HuH-7 (cell line): ENCODE measurements at regions not wholly inside any gene's neighbourhood (a gene's known extent, or its start where the extent isn't known, plus 50 kb on each side); places are given as distances from the start of the nearest gene placed in this dataset.

Experiments
- DNase-seq: peaks from one replicate; pipeline ENCODE4 v3.0.0; 2011; ENCODE audit warnings: low spot score

DNA sequence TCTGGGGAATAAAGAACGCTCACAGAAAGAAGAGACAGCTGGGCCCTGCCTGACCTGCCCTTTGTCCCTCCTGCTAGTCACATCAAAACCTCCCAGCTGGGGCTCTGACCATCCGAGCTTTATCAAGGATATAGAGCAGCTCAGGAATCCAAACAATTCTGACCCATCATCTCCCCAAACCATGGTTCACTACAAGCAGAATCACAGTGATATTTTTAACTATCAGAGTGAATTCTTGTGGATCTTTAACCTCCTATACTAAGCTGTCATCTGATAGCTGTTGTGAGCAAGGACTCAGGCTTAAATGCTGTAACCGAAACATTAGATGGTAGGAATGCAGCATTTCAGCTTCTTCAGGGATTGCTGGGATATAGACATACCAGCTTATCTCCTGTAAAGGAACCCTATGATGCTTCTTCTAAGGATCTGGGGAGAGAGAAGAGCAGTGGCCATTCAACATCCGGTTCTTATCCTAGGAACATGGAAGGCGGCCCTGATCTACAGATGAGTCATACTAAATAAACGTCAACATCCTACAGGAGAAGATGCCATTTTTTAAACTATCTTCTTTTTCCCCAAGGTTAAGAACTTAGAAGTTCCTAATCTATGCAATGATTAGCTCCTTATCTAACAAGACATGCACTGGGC is 84.7 kb upstream of the AKIP1 start:
- no peak for DNase-seq

DNA sequence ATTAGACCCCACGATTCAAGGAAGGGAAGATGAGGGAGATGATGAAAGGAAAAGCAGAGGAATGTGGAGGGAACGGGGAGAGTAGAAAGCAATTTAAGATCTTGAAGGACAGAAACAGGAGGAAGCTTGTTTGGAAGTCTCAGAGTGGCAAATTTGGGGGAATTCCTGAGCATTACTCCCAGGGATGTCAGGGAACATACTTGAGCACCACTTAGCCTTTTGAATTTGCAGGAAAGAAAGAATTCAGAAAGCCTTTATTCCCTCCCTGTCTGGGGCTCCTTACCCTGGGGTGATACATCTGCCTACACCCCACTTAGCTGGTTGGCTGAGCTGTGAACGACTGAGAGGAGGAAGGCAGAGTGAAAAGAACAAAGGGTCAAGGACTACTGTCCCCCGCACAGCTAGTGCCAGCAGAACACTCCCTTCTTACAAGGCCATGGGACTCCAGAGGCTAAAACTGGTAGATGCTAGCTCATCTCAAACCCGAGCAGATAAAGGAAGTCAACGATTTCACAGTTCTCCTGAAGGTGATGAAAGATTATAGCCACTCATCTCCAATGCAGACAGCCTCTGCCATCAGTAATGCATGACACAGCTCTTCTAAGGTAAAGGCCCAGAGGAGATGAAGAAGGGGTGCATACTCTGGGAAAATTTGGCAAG is 84.0 kb upstream of the AKIP1 start:
- no peak for DNase-seq

DNA sequence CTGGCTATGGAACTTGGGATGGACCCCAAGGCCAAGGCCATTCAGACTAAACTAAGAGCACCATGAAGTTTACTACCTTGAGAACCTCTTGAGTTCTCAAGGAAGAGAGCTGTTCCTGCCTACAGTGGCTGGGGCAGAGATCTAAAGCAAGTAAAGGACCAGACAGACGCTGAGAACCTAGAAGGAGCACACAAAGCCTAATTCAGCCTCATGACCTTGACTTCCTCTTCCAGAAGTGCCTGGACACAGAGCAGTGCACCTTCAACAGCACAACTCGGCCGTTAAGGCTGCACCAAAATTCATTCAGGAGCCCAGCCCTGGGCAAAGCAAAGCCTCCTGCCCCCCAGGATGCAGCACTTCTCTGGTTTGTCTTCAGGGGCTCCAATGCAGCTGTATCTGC is 82.9 kb upstream of the AKIP1 start:
- DNase-seq: no peak

DNA sequence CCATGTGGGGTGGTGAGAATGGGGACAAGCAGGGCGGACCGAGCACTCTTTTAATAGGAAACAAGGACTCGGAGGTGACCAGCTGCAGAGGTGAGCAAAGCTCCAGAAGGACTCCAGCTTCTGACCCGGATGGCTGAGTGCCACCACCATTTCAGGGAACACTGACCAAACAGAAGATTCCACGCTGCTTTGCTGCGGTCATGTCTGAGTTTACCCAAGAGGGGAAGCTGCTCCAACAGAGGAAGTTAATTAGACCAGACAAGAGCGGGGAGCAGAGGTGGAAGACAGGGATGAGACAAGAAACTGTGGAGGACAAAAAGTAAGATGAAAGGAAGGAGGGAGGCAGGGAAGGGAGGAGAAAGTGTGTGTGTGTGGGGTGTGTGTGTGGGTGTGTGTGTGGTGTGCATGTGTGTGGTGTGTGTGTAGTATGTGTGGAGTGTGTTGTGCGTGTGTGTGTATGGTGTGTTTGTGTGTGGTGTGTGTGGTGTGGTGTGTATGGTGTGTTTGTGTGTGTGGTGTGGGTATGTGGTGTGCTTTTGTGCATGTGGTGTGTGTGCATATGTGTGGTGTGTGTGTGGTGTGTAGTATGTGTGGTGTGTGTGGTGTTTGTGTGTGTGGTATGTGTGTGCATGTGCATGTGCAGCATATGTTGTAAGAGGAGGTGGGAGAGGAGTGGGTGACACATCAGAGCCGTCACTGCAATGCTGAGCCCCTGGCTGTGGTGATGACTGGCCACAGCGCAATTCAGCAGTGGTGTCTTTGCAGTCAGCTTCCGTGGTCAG is 82.2 kb upstream of the AKIP1 start:
- DNase-seq: no peak

DNA sequence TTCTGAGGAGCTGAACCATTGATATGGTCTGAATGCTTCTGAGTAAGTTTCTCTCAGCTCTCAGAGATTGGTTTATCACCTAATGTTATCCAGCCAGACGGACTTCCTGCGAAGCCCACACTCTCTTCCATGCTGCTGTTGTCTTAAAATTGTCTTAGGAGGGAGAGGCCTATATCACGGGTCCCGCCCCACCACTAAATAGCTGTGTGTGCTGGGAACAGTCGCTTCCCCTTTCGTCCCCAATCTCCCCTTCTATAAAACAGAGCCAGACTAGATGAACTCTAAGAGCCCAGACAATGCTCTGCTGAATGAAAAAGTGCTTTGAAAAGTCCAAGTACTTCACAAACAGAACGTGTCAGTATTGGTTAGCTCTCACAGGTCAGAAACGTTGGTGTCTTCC is 81.4 kb upstream of the AKIP1 start:
- no peak for DNase-seq

DNA sequence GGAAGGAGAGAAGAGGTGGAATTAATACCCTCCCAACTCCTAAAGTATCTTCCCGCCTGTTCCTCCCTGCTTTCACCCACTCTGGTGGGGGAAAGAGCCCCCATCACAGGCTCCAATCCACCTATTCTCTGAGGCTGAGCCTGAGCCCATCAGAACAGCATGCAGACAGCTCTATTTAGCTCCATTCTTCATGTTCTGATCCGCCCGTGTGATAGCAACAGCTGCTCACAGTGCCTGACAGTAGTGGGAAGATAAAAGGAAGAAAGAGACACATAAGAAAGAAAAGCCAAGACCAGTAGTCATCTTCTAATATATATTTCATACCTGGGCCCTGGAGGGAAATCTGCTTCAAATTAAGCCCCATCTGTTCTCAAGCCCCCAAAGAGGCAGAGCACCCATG is 80.3 kb upstream of the AKIP1 start:
- DNase-seq: no peak

DNA sequence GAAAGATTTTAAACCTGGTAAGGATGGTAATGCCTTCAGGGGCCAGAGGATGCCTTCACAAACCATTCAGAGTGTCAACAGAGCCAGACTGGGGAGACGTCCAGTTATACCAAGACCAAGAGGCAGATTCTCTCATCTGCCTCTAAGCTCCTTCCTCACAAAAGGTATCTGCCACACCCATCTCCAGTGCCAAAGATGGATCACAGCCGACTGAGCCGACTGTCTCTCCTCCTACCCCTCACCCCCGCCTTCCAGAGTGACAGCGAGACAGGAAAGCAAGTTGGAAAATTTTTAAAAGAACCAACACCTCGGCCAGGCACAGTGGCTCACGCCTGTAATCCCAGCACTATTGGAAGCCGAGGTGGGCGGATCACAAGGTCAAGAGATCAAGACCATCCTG is 79.1 kb upstream of the AKIP1 start:
- DNase-seq: no peak

DNA sequence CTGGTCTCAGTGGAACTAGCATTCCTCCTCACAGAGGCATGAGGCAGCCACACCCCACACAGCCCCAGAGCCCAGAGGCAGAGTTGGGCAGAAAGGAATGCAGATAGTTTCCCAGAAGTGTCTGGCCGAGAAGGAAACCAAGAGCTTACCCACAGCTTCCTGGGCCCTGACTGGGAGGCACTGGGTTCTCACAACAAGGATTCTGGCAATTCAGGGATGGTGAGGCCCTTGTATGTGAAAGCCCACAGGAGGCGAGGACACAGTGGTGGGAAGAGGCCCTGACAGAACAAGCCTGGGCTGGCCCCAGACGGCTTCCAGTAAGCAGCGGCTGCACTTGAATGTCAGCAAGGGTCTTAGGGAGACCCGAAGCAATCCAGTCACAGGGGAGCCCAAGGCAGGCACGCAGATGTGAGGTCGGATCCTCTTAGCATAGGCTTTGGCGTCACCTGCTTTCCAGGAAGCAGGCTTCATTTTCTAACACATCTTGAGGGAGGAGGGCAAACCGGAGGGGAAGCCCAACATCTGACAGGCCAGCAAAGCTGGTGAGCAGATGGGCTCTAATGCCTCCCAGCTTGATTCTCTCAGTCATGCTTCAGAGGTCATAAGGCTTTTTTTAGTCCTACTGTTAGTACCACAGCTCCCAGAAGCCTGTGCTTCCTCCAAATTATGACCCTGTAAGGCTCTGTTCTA is 78.3 kb upstream of the AKIP1 start:
- no peak for DNase-seq

DNA sequence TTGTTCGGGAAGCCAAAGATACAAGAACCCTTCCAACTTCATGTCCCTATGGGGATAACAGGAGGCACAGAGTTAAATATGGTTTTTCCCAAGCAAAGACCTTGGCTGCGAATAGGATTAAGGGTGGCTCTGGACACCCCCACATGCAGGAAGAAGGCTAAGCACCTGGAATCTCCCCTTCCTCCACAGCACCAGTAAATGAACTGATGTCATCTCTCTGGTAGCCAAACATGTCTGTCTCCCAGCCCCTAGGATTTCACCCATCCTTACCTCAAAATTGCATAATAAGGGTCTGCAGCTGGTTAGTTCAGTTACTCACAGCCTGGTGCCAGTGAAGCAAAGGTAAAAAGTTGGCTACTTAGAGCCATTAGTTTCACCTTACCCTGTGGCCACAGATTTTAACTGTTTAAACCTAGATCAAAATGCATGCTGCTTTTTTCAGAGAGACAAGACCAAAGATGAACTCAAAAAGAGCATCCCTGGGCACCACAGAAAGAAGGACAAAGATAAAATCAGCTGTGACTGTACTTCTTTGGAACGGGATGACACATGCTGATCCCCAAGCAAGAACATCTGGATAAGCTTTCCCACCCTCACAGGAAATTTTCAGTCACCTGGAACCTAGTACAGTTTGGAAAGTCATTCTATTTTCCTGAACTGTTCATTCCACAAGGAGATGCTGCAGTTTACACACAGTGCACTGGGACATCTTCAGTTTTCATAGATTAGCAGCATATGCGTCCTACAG is 77.2 kb upstream of the AKIP1 start:
- no peak for DNase-seq

DNA sequence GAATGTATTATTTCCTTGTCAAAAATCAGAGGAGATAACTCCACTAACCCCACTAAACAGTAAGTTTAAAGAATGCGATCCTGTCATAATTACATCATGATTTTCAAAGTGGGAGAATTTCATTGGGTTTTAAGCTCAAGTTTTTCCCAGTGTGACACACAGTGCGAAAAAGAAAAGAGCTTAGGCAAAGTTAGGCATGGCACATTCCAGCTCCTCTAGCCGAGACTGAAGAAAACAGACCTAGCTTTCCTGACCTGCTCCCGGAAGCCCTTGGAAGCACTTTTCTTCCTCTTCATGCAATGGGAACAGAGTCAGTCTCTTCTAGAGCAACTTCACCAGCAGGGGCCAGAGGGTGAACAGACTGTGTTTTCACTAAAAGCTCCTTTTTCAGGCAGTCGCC is 76.6 kb upstream of the AKIP1 start:
- DNase-seq: no peak

DNA sequence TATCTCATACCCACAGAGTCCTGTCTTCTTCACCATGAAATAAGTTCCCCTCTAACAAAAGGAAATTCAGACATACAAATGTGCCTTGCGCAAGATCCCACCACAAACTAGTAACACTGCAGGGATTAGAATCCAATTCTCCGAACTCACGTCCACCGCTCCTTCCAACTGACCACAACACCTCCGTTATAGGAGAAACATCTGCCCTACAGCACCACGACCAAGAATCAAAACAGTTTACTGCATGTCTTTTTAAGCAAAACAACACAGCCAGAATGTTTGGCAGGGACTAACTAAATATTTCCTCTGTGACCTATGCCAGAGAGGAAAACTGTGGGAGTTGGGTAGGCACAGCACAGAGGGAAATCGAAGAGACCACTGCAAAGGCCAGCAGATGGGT is 72.7 kb upstream of the AKIP1 start:
- no peak for DNase-seq

DNA sequence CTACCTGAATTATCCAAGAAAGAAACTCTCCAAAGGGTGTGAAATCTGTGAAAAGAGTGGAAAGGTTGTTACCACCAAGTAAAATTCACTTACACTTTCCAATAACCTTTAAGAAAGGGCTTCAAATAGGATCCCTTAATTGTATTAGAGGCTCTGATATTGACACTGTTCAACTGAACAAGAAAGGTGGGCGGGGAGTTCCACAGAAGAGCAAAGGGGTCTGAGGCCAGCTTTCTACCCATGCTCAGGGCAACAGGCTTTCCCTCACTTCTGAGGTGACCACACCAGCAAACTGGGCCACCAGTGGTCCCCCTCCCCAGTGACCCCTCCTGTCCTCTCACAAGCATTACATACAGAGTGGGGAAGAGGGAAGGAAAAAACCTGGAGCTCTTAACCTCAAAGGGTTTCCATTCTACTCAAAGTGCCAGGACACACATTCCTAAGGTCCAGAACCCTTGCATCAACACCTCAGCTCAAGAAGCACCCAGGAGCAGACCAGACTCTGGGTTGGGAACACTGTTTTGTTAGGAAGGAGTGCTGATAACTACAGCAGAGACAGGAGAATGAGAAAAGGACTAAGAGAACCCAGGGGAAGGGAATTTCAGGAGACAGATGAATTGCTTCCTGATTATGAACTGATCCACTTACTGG is 71.6 kb upstream of the AKIP1 start:
- no peak for DNase-seq

DNA sequence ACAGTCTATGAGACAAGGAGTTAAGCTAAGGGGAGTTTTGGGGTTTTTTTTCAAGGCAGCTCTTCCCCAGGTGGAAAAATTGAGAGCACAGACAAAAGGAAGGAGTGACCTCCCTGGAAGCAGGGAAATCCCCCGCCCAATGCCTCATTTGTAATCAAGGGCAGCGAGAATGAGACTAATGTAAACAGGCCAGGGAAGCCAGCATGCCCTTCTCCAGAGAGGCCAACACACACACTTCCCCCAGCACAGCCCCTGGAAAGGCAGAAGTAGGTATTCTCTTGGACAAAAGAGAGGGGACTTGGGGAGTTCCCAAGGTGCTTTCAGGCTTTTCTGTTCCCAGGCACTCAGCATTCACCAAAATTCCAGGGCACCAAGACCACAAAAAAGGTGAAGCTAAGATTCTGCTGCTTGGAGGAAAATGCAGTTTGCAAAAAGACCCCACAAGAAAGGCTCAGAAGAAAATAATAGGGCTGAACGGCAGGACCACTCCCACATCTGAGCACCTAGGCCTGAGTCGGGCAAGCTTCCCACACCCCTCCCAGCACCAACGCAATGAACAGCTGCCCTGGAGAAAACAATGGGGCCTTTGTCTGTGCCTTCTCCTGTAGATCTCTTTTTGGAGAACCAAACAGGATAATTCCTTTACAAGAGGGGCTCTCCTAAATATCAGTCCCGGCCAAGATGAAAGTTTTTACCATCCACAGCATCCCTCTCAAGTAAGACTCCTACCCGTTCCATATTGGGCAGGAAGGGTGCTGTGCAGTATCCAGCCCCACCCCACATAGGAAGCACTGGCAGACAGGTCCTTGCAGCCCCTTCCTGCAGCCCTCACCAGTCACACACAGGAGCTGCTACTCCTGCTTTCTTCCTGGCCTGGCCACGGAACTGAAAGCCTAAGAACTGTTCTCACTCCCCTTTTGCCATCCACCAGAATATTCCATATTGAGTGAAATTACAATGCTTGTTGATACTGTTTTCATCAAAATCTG is 70.7 kb upstream of the AKIP1 start:
- peak; percentile 55 for DNase-seq

DNA sequence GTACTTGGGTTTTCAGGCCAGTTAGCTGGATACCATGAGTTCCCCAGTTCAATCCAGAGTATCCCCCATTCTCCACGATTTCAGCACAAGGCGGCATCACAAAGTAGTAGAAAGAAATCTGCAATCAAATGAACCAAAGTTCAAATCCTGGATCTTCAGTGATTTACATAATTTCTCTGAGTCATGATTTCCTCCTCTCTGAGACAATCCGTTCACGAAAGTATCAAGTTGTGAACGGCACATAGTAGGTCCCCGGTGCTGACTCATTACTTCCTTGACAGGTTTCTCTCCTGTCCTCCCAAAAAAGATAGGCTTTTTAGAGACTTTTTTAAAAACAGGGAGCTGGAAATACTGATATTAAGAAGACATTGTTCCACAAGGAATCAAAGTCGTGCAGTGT is 69.1 kb upstream of the AKIP1 start:
- no peak for DNase-seq

DNA sequence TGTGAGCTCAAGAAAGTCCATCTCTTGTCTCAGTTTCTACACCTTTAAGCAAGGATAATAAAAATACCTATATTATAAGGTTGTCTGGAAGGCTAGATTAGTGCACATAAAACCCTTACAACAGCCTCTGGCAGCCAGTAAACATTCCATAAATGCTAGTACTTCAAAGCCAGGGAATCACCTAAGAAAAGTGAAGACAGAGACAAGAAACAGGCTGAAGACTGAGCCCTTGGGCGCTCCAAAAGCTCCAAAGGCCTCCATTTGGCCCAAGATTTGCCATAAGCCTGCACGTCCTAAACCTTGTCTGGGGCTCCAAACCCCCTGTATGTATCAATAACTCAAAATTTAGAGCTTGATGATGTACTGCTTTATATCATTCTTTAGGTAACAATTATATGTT is 52.2 kb upstream of the AKIP1 start:
- DNase-seq: no peak
